C4-2B (cell line): ENCODE measurements at regions not wholly inside any gene's neighbourhood (a gene's known extent, or its start where the extent isn't known, plus 50 kb on each side); places are given as distances from the start of the nearest gene placed in this dataset.

ENCODE experiments used
- ZFX ChIP-seq: fragments of 450-650 bp; IDR thresholded peaks from 2 replicates; pipeline ENCODE4 v1.6.1; 2017
- TF ChIP-seq, protein P1 (sequence below): fragments of 450-650 bp; conservative IDR thresholded peaks from 2 replicates; pipeline ENCODE4 v1.5.1; 2017; ENCODE audit warnings: mild to moderate bottlenecking

DNA sequence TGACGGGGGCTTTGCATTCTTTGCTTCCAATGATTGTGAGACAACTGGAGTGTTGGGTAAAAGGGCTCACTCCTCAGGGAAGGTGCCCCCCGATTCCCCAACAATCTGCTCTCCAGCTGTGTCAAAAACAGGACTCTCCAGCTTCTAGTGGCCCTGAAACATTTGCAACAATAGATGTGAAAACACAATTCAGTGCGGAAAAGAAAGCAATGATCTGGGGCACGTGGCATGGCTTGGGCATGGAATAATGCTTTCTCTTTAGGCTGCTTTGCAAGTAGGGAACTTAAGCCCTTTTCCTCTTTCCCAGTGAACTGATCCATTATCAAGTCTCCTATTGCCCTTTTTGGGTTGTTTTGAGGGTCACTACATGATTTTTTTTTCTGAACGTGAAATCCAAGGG, 239.9 kb downstream of the C4orf33 start:
- TF ChIP-seq, protein P1, sequence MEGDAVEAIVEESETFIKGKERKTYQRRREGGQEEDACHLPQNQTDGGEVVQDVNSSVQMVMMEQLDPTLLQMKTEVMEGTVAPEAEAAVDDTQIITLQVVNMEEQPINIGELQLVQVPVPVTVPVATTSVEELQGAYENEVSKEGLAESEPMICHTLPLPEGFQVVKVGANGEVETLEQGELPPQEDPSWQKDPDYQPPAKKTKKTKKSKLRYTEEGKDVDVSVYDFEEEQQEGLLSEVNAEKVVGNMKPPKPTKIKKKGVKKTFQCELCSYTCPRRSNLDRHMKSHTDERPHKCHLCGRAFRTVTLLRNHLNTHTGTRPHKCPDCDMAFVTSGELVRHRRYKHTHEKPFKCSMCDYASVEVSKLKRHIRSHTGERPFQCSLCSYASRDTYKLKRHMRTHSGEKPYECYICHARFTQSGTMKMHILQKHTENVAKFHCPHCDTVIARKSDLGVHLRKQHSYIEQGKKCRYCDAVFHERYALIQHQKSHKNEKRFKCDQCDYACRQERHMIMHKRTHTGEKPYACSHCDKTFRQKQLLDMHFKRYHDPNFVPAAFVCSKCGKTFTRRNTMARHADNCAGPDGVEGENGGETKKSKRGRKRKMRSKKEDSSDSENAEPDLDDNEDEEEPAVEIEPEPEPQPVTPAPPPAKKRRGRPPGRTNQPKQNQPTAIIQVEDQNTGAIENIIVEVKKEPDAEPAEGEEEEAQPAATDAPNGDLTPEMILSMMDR, result no peak
- no peak for TF ChIP-seq ZFX
